ENCODE measurements at regions not wholly inside any gene's neighbourhood (a gene's known extent, or its start where the extent isn't known, plus 50 kb on each side); places are given as distances from the start of the nearest gene placed in this dataset.
"Not testable (repeated sequence)": the region's sequence is repeated elsewhere in the genome, so short reads cannot be mapped to it uniquely, and the experiment has no call there.

- TF ChIP-seq CTCF (conservative IDR thresholded peaks at IDR 0.05; ENCODE audit: control insufficient read depth, insufficient read depth, low read depth, low read length): no peak
- no peak for DNase-seq (ENCODE audit: low read depth)
- no peak overlapping the region for H3K4me3 ChIP-seq (ENCODE audit: control insufficient read depth, low read depth, low read length)
Observed at GRCh38 chr2:33913071-33913616, 314.0 kb upstream of the FAM98A start.

- no peak overlapping the region for H3K4me3 ChIP-seq (ENCODE audit: control insufficient read depth, low read depth, low read length)
- TF ChIP-seq CTCF (conservative IDR thresholded peaks at IDR 0.05; ENCODE audit: control insufficient read depth, insufficient read depth, low read depth, low read length): no peak
- no peak for DNase-seq (ENCODE audit: low read depth)
Observed at GRCh38 chr2:33911327-33911726, 312.2 kb upstream of the FAM98A start.

- H3K4me3 ChIP-seq (ENCODE audit: control insufficient read depth, low read depth, low read length): no peak overlapping the region
- TF ChIP-seq CTCF (conservative IDR thresholded peaks at IDR 0.05; ENCODE audit: control insufficient read depth, insufficient read depth, low read depth, low read length): no peak
- DNase-seq (ENCODE audit: low read depth): no peak
Observed at GRCh38 chr2:33909945-33910695, 311.0 kb upstream of the FAM98A start.

GRCh38 chr2:33907866-33908265 is 308.8 kb upstream of the FAM98A start:
- no peak for TF ChIP-seq CTCF (conservative IDR thresholded peaks at IDR 0.05; ENCODE audit: control insufficient read depth, insufficient read depth, low read depth, low read length)
- DNase-seq (ENCODE audit: low read depth): no peak
- no peak overlapping the region for H3K4me3 ChIP-seq (ENCODE audit: control insufficient read depth, low read depth, low read length)

- not testable (repeated sequence) for DNase-seq (ENCODE audit: low read depth); H3K4me3 ChIP-seq (ENCODE audit: control insufficient read depth, low read depth, low read length)
Observed at GRCh38 chr2:33906129-33906528, 307.0 kb upstream of the FAM98A start.

- no peak overlapping the region for H3K4me3 ChIP-seq (ENCODE audit: control insufficient read depth, low read depth, low read length)
- TF ChIP-seq CTCF (conservative IDR thresholded peaks at IDR 0.05; ENCODE audit: control insufficient read depth, insufficient read depth, low read depth, low read length): no peak
- DNase-seq (ENCODE audit: low read depth): no peak
Observed at GRCh38 chr2:33904801-33905200, 305.7 kb upstream of the FAM98A start.

GRCh38 chr2:33903701-33904100 is 304.6 kb upstream of the FAM98A start:
- no peak for TF ChIP-seq CTCF (conservative IDR thresholded peaks at IDR 0.05; ENCODE audit: control insufficient read depth, insufficient read depth, low read depth, low read length)
- H3K4me3 ChIP-seq (ENCODE audit: control insufficient read depth, low read depth, low read length): no peak overlapping the region
- no peak for DNase-seq (ENCODE audit: low read depth)
